ENCODE measurements at regions not wholly inside any gene's neighbourhood (a gene's known extent, or its start where the extent isn't known, plus 50 kb on each side); places are given as distances from the start of the nearest gene placed in this dataset.
"Not testable (repeated sequence)": the region's sequence is repeated elsewhere in the genome, so short reads cannot be mapped to it uniquely, and the experiment has no call there.

- no peak for DNase-seq (ENCODE audit: low spot score)
Observed at GRCh38 chr3:84223512-84223911, 735.3 kb upstream of the CADM2 start.

- no peak for DNase-seq (ENCODE audit: low spot score)
Observed at GRCh38 chr3:84224262-84224661, 734.5 kb upstream of the CADM2 start.

- no peak for DNase-seq (ENCODE audit: low spot score)
Observed at GRCh38 chr3:84236261-84236660, 722.5 kb upstream of the CADM2 start.

- no peak for DNase-seq (ENCODE audit: low spot score)
Observed at GRCh38 chr3:84245789-84246188, 713.0 kb upstream of the CADM2 start.

GRCh38 chr3:84260596-84260995 lies 698.2 kb upstream of the CADM2 start:
- DNase-seq (ENCODE audit: low spot score): no peak

GRCh38 chr3:84265768-84266167 lies 693.0 kb upstream of the CADM2 start:
- DNase-seq (ENCODE audit: low spot score): no peak

- DNase-seq (ENCODE audit: low spot score): no peak
Observed at GRCh38 chr3:84275532-84275931, 683.3 kb upstream of the CADM2 start.

- no peak for DNase-seq (ENCODE audit: low spot score)
Observed at GRCh38 chr3:84277562-84278224, 681.1 kb upstream of the CADM2 start.

GRCh38 chr3:84292128-84292527 lies 666.7 kb upstream of the CADM2 start:
- DNase-seq (ENCODE audit: low spot score): no peak

- no peak for DNase-seq (ENCODE audit: low spot score)
Observed at GRCh38 chr3:84299329-84299728, 659.5 kb upstream of the CADM2 start.

- no peak for DNase-seq (ENCODE audit: low spot score)
Observed at GRCh38 chr3:84304214-84304613, 654.6 kb upstream of the CADM2 start.

- no peak for DNase-seq (ENCODE audit: low spot score)
Observed at GRCh38 chr3:84307339-84307738, 651.5 kb upstream of the CADM2 start.

- DNase-seq (ENCODE audit: low spot score): no peak
Observed at GRCh38 chr3:84308379-84308778, 650.4 kb upstream of the CADM2 start.

GRCh38 chr3:84318273-84318809 lies 640.4 kb upstream of the CADM2 start:
- no peak for DNase-seq (ENCODE audit: low spot score)

GRCh38 chr3:84365563-84366278 lies 593.1 kb upstream of the CADM2 start:
- not testable (repeated sequence) for DNase-seq (ENCODE audit: low spot score)

Measured in SK-N-DZ (cell line).